K562 (cell line): ENCODE measurements at regions not wholly inside any gene's neighbourhood (a gene's known extent, or its start where the extent isn't known, plus 50 kb on each side); places are given as distances from the start of the nearest gene placed in this dataset.

Experiments
- ATAC-seq: fragments of 200-7000 bp; cut with Tn5 transposase; 3 replicates; pipeline ENCODE4 v1.9.1; 2020; ENCODE audit warnings: moderate library complexity
- BruUV-seq: library from RNA; stranded (reverse); fragments of 400-500 nt; replicated peaks from 2 replicates; lab custom pipeline; 2021; lab: Mats Ljungman, UMichigan
- CTCF ChIA-PET: fragments of 300-600 bp; formaldehyde crosslinking; extraction: SDS; loops from one replicate; lab custom pipeline; 2021; ENCODE audit warnings: low intra/inter-chr PET ratio; lab: Yijun Ruan, JAX
- POLR2A ChIA-PET: fragments of 300-600, 350-650 bp; sonication (Branson Sonifier 250); formaldehyde crosslinking; extraction: SDS; loops from one replicate; lab custom pipeline; 2021; ENCODE audit warnings: antibody characterized with exemption, inconsistent platforms; lab: Yijun Ruan, JAX
- DNase-seq, 4 experiments: peaks; one replicate each; pipeline versions ENCODE4 v3.0.0 to v3.0.0-alpha.2; 2011 to 2018; ENCODE audit warnings: low spot score in 3 of 4, mixed read lengths in 3 of 4; ENCODE audit errors: extremely low read depth in 1 of 4
- FAIRE-seq: peaks from 2 replicates; lab custom pipeline; 2011; peaks lifted over from hg19 to GRCh38; lab: Jason Lieb, UNC
- H2AFZ ChIP-seq: 2 replicates; pipeline ENCODE4 v1.6.0; 2011; ENCODE audit warnings: low read depth, low read length, control low read depth, inconsistent platforms
- H3K27ac ChIP-seq: fragments of 200-600 bp; 3 replicates; pipeline ENCODE4 v1.8.0; 2011; ENCODE audit warnings: low read depth, mild to moderate bottlenecking, control low read depth, inconsistent platforms, low read length, moderate library complexity, mixed read lengths; ENCODE audit errors: extremely low read depth
- H3K27me3 ChIP-seq, 2 experiments: fragments of 300-600 bp in 1 of 2; 2 replicates in 1 of 2; 3 replicates in 1 of 2; pipeline versions ENCODE4 v1.6.0 to v1.8.0; 2011; ENCODE audit warnings: inconsistent platforms in 2 of 2, low read length in 2 of 2, mild to moderate bottlenecking in 1 of 2, mixed read lengths in 1 of 2, moderate library complexity in 1 of 2; ENCODE audit not compliant: control insufficient read depth in 2 of 2, insufficient read depth in 2 of 2
- H3K36me3 ChIP-seq: fragments of 300-600 bp; 3 replicates; pipeline ENCODE4 v1.8.0; 2011; ENCODE audit warnings: mild to moderate bottlenecking, low read length, inconsistent platforms; ENCODE audit not compliant: control insufficient read depth, insufficient read depth
- H3K4me1 ChIP-seq, 2 experiments: fragments of 200-600 bp in 1 of 2; replicated peaks in 1 of 2; 2 replicates in 1 of 2; 3 replicates in 1 of 2; pipeline versions ENCODE4 v1.5.1 to v1.8.0; 2011; ENCODE audit warnings: inconsistent platforms in 2 of 2, low read length in 2 of 2, mild to moderate bottlenecking in 1 of 2, mixed read lengths in 1 of 2, moderate library complexity in 1 of 2; ENCODE audit not compliant: control insufficient read depth in 2 of 2, insufficient read depth in 2 of 2
- H3K4me2 ChIP-seq: 2 replicates; pipeline ENCODE4 v1.6.1; 2011; ENCODE audit warnings: low read length, control low read depth, inconsistent platforms, mixed read lengths; ENCODE audit not compliant: insufficient read depth
- H3K4me3 ChIP-seq: fragments of 200-600 bp; sonication (generic), shearing (Covaris generic); 2 replicates; pipeline ENCODE4 v1.5.1; 2016; ENCODE audit warnings: control low read depth, inconsistent platforms
- H3K79me2 ChIP-seq: fragments of 200-600 bp; 3 replicates; pipeline ENCODE4 v1.8.0; 2011; ENCODE audit warnings: low read length, inconsistent platforms; ENCODE audit not compliant: control insufficient read depth, insufficient read depth
- H3K9ac ChIP-seq, 2 experiments: 2 replicates each; pipeline versions ENCODE4 v1.6.0 to v1.6.1; 2011; ENCODE audit warnings: low read depth in 2 of 2, low read length in 2 of 2, control low read depth in 1 of 2, inconsistent platforms in 1 of 2, mild to moderate bottlenecking in 1 of 2, mixed read lengths in 1 of 2; ENCODE audit not compliant: insufficient read depth in 1 of 2
- H3K9me1 ChIP-seq: one replicate; pipeline ENCODE4 v1.6.0; 2011; ENCODE audit warnings: inconsistent platforms, mild to moderate bottlenecking, low read length, moderate library complexity; ENCODE audit not compliant: control insufficient read depth, insufficient read depth
- H3K9me3 ChIP-seq: replicated peaks from 2 replicates; pipeline ENCODE4 v1.5.1; 2011; ENCODE audit warnings: low read depth, low read length, inconsistent platforms; ENCODE audit not compliant: control insufficient read depth, insufficient read depth
- H4K20me1 ChIP-seq: replicated peaks from 2 replicates; pipeline ENCODE4 v1.6.1; 2011; ENCODE audit warnings: low read length, inconsistent platforms, mixed read lengths; ENCODE audit not compliant: control insufficient read depth, insufficient read depth
- HNRNPL ChIP-seq: fragments of 200-400 bp; formaldehyde crosslinking; IDR thresholded peaks from 2 replicates; pipeline ENCODE4 v1.6.1; 2017; ENCODE audit warnings: low read depth, mild to moderate bottlenecking, low read length
- NFE2 ChIP-seq: IDR thresholded peaks from 2 replicates; pipeline ENCODE4 v1.6.1; 2014; ENCODE audit warnings: antibody characterized with exemption, low read depth
- NFE2L1 ChIP-seq: fragments of 450-650 bp; IDR thresholded peaks from 2 replicates; pipeline ENCODE4 v1.6.1; 2016; ENCODE audit warnings: missing genetic modification characterization, low read depth, mild to moderate bottlenecking, missing compliant biosample characterization, moderate library complexity, borderline replicate concordance
- SMARCC2 ChIP-seq: fragments of 450-650 bp; IDR thresholded peaks from 2 replicates; pipeline ENCODE4 v1.6.1; 2017; ENCODE audit warnings: antibody characterized with exemption, moderate library complexity, mild to moderate bottlenecking, low read depth
- ZNF212 ChIP-seq: fragments of 450-650 bp; formaldehyde crosslinking; IDR thresholded peaks from 2 replicates; pipeline ENCODE4 v1.4.0; 2020; ENCODE audit warnings: mild to moderate bottlenecking
- ZNF239 ChIP-seq: fragments of 250-450 bp; sonication (Bioruptor Pico); IDR thresholded peaks from 2 replicates; pipeline ENCODE4 v1.4.0; 2020; ENCODE audit warnings: mild to moderate bottlenecking
- ZNF444 ChIP-seq: fragments of 250-450 bp; sonication (Bioruptor Pico); IDR thresholded peaks from 2 replicates; pipeline ENCODE4 v1.4.0; 2020; ENCODE audit warnings: mild to moderate bottlenecking, moderate library complexity
- ZNF57 ChIP-seq: fragments of 450-650 bp; formaldehyde crosslinking; IDR thresholded peaks from 2 replicates; pipeline ENCODE4 v1.4.0; 2020; ENCODE audit warnings: mild to moderate bottlenecking, moderate library complexity
- WGBS: fragments of 100-300 bp; shearing (Covaris generic); methylation state at CpG from one replicate; pipeline ENCODE4 v1.1.6; 2016; ENCODE audit warnings: low coverage, mixed read lengths; ENCODE audit not compliant: insufficient coverage; ENCODE audit errors: missing lambda C conversion rate; 5-methylcytosine and 5-hydroxymethylcytosine counted together
- in situ Hi-C: fragments of 300-500 bp; cut with MboI; formaldehyde crosslinking; loops from 4 replicates; pipeline ENCODE4 v1.15.0; 2018; ENCODE audit warnings: inconsistent platforms, mixed read lengths
- intact Hi-C: fragments of 100-400 bp; cut with micrococcal nuclease; formaldehyde crosslinking; loops from 2 replicates; pipeline ENCODE4 v1.14.2; 2022
- TF ChIP-seq, protein P1 (sequence below): sonication (generic); formaldehyde crosslinking; IDR thresholded peaks from 2 replicates; pipeline ENCODE4 v1.9.0; 2022; ENCODE audit warnings: mild to moderate bottlenecking, missing genetic modification reagents
- TF ChIP-seq, protein P2 (sequence below): fragments of 450-650 bp; formaldehyde crosslinking; IDR thresholded peaks from 2 replicates; pipeline ENCODE4 v1.4.0; 2020; ENCODE audit warnings: mild to moderate bottlenecking, moderate library complexity
- TF ChIP-seq, protein P3 (sequence below): fragments of 250-450 bp; sonication (Bioruptor Pico); IDR thresholded peaks from 2 replicates; pipeline ENCODE4 v1.8.0; 2022; ENCODE audit warnings: moderate library complexity, mild to moderate bottlenecking, inconsistent platforms

DNA sequence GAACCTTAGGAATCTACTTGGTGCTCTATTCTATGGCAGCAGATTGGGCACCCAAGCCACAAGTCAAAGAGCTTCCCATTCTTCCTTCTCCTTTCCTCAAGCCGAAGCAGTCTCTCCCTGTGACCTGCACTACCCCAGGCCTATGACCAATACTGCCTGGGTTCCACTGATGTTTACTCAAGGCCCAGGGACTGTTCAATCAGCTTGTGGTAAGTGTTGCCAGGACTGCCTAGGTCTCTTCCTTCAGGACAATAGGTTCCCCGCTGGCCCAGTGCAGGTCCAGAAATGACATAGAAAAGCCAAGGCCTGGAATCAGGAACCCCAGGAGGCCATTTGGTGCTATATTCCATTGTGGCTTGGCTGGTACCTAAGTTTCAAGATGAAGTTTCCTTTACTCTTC is 397.9 kb downstream of the ZIC4 start:
- no peaks in the 10 kb centered on the region for H3K4me1 ChIP-seq
- FAIRE-seq (no peak), DNase-seq (no peak), ATAC-seq (no peak)
- POLR2A ChIA-PET, result no interaction called here
- TF ChIP-seq, protein P1, sequence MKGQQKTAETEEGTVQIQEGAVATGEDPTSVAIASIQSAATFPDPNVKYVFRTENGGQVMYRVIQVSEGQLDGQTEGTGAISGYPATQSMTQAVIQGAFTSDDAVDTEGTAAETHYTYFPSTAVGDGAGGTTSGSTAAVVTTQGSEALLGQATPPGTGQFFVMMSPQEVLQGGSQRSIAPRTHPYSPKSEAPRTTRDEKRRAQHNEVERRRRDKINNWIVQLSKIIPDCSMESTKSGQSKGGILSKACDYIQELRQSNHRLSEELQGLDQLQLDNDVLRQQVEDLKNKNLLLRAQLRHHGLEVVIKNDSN (CRISPR knock-in tag), result no peak
- 6% methylated on average over 2 of the region's 2 CpGs for WGBS
- no peaks in the 10 kb centered on the region for H3K9me3 ChIP-seq
- H3K4me3 ChIP-seq, result no peak overlapping the region
- no peaks in the 10 kb centered on the region for H3K9me1 ChIP-seq
- no peaks in the 10 kb centered on the region for H3K79me2 ChIP-seq
- CTCF ChIA-PET, result no interaction called here
- no peak overlapping the region for H3K27ac ChIP-seq
- intact Hi-C loops (no loop called here), in situ Hi-C loops (no loop called here)
- no peak overlapping the region for H2AFZ ChIP-seq
- no peak overlapping the region for H3K9ac ChIP-seq
- no TSS peak for BruUV-seq
- no peak overlapping the region for H3K4me2 ChIP-seq
- no peaks in the 10 kb centered on the region for H4K20me1 ChIP-seq
- no peaks in the 10 kb centered on the region for H3K27me3 ChIP-seq
- no peaks in the 10 kb centered on the region for H3K36me3 ChIP-seq

DNA sequence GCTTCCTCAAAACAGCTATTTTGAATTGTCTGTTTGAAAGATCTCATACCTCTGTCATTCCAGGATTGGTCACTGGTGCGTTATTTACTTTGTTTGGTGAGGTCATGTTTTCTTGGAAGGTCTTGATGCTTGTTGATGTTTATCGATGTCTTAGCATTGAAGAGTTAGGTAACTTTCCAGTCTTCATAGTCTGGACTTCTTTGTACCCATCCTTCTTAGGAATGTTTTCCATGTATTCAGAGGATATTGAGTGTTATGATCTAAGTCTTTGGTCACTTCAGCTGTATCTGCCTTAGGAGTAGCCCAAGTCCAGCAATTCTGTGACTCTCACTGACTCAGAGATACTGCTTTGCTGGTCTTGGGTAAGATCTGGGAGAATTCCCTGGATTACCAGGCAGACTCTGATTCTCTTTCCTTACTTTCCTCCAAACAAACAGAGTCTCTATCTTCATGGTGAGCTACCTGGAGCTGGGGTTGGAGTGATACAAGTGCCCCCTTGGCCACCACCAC is 398.6 kb downstream of the ZIC4 start:
- Histone ChIP-seq H3K9me3 (no peaks in the 10 kb centered on the region), H3K4me2 (no peak overlapping the region), H3K27me3 (no peaks in the 10 kb centered on the region)
- in situ Hi-C loops, result no loop called here
- ATAC-seq, result no peak
- TF ChIP-seq NFE2 (no peak), SMARCC2 (no peak), ZNF212 (no peak), ZNF57 (CRISPR knock-in tag) (no peak), NFE2L1 (no peak), ZNF444 (CRISPR knock-in tag) (no peak), HNRNPL (no peak), ZNF239 (CRISPR knock-in tag) (no peak)
- TF ChIP-seq, protein P2, sequence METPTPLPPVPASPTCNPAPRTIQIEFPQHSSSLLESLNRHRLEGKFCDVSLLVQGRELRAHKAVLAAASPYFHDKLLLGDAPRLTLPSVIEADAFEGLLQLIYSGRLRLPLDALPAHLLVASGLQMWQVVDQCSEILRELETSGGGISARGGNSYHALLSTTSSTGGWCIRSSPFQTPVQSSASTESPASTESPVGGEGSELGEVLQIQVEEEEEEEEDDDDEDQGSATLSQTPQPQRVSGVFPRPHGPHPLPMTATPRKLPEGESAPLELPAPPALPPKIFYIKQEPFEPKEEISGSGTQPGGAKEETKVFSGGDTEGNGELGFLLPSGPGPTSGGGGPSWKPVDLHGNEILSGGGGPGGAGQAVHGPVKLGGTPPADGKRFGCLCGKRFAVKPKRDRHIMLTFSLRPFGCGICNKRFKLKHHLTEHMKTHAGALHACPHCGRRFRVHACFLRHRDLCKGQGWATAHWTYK, result no peak
- TF ChIP-seq, protein P3, sequence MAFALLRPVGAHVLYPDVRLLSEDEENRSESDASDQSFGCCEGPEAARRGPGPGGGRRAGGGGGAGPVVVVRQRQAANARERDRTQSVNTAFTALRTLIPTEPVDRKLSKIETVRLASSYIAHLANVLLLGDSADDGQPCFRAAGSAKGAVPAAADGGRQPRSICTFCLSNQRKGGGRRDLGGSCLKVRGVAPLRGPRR (CRISPR knock-in tag), result no peak
- TF ChIP-seq, all 486 proteins: peak for 0
- WGBS, result 0% methylated on average over 2 of the region's 2 CpGs
- H3K27ac ChIP-seq, result no peak overlapping the region
- H4K20me1 ChIP-seq, result no peaks in the 10 kb centered on the region
- H3K9me1 ChIP-seq, result no peaks in the 10 kb centered on the region
- no peaks in the 10 kb centered on the region for H3K36me3 ChIP-seq
- ChIA-PET POLR2A (no interaction called here), CTCF (no interaction called here)
- no peaks in the 10 kb centered on the region for H3K4me1 ChIP-seq
- no peak overlapping the region for H3K4me3 ChIP-seq
- no peaks in the 10 kb centered on the region for H3K79me2 ChIP-seq
- intact Hi-C loops, result no loop called here
- DNase-seq, result no peak
- no peak for FAIRE-seq
- no peak overlapping the region for H2AFZ ChIP-seq
- H3K9ac ChIP-seq, result no peak overlapping the region
- BruUV-seq, result no TSS peak
